T-helper 22 cell (primary cell): ENCODE measurements at regions not wholly inside any gene's neighbourhood (a gene's known extent, or its start where the extent isn't known, plus 50 kb on each side); places are given as distances from the start of the nearest gene placed in this dataset.
A peak's percentile ranks its signal among the peaks of the same experiment; 100 is the strongest.
"Not testable (repeated sequence)": the region's sequence is repeated elsewhere in the genome, so short reads cannot be mapped to it uniquely, and the experiment has no call there.

Experiments used
- DNase-seq: peaks from one replicate; pipeline ENCODE4 v3.0.0-alpha.2; 2020; ENCODE audit warnings: low read depth

DNA sequence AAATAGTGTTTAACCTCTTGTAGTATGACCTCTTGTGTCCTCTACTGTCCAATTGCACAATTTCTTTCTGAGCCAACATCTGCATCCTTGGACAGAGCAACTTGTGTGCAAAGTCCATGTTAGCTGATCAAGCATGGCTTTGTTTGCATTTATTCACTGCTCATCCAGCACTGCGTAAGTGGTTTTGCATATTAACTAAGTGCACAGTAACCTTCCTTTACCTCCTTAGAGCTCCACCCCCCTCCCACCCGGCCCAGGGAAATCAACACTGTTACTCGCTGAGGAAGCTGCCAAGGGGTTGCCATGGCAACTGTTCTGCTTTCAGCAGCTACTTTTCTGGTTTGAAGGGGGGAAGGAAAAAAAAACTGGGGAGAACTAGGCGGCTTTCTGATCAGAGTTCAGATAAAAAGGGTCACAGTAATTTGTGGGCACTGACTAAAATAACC lies 153.5 kb upstream of the KLF12 start:
- DNase-seq, result peak; percentile 88

DNA sequence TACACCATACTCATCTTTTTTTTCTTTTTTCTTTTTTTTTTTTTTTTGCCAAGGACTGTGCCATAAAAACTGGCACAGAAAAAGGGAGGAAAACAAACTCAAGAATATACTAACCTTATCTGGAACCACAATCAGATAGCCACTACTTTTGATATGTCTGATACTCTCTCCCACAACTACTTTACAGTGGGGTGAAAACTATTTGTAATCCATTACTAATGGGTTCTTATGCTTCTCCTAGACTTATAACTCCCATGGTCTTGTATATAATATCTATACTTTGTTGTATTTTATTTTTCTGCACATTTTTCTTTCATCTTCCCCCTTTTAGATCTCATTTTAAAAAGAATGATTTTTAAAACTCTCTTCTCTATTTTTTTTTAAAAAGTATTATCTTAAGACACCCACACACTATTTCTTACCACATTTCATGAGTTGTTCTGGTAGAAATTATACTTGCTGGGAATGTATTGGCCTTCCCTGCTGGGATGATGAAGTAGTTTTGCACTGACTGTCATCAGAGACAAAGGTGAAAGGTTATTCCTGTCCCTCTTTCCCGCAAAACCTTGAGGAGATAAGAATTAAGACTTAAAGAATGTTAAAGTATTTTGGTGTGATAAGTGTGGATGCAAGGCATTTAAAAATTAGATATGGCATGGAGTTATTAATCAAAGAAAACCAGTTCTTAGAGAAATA lies 146.7 kb upstream of the KLF12 start:
- no peak for DNase-seq

DNA sequence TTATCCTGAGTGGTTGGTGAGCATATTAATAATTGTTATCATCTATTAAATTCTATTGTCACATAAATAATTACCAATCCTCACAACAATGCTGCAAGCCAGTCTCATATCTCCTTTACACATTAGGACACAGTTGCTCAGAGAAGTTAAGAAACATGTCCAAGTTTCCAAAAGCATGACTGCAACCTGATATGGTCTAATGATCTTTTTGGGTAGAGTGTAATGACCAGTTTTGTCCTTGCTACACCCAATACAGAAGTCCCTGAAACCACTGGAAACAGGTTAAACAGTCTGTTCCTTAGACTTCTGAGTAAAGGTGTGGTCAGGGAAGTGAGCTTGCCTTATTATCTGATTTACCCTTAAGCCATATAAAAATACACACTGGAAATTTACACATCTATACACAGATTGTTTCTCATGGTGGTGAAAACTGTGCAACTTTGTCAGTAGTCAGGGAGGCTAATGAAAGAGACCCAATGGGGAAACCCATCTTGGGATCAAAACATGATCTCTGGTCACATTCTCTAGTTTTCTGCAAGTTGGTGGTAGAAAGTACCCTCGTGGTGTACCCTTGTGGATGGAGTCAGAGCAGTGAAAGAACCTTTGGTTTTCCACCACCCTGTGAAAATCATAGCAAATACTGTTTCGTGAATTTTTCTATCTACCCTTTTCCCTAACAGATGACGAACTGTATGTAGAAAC lies 146.0 kb upstream of the KLF12 start:
- no peak for DNase-seq

DNA sequence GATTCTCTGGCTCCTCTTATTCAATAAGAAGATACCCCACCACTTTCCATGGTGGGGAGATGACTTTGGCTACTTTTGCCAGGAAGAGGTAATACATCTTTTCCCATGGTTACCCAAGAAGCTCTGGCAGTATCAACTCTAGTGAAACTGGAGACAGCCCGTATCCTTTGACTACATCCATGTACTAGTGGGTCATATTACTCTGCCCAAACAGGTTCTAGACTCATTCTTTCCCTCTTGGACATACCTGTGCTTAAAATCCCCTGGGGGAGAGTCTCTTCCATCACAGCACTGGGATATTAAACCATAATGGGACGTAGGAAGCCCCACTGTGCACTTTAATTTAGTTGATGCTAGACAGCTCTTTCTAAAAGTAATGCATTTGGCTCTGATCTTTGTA lies 144.7 kb upstream of the KLF12 start:
- no peak for DNase-seq

DNA sequence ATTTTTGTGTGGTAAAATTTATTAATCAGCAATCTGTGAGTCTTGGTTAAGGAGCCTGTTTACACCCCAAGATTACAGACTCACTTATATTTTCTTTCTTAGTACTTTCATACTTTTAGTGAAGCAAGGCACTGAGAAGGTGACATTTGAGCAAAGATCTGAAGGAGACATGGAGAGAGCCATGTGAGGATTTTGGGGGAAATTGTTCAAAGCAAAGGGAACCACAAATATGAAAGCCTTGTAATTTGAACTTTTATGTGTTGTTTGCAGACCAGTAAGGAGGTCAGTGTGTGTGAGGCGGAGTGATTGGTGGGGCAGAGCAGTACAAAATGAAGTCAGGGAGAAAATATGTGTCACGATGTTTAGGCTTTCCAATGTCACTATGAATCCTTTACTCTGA lies 140.7 kb upstream of the KLF12 start:
- DNase-seq, result no peak

DNA sequence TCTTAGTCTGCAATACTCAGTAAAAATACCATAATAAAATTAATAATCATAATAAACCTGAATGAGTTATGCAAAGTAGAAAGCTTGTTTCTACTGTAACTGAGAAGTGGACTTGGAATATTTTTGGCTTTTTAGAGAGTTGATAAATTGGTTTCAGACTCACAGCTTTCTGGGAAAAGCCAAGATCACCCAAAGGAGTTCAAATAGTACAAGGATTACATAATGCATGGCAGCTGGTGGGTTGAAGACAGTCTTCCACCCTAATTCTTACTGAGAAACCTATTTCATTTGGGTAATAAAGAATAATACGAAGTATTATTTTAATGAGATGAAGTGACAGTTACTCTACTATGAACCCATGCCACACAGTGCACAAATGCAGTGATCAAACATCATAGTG lies 139.4 kb upstream of the KLF12 start:
- no peak for DNase-seq

DNA sequence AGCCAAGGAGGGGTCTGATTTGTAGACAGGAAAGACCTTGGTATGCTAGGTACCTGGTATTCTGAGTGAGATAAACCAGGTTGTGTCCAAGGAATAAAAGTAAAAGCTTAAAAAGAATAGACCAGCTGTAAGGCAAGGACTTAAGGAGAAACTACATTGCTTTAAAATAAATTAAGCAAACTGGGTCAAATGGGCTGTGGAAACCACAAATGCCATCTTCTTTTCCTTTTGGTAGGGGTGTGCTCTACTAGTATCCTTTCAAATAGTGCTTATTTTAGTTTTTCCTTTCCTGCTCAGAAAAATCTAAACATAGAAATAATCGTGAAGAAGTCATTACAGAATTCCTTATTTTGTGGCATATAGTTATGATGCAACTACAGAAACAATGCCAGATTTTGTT lies 138.6 kb upstream of the KLF12 start:
- no peak for DNase-seq

DNA sequence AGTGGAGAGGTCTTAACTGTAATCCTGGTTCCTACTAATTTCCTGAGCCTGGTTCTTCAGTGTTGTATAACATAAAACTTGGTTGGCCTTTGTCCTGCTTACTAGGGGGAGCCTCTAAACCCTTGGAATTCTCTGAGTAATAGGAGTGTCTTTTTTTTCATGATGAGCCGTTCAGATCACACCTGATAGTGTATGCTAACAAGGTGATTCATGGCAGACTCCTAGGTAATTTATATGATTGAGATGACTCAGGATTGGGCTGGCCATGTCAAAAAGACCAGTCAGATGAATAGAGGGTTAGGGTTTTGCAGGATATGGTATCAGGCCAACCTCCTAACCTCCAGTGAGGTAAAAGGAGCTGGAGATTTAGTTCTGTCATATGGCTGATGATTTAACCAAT lies 135.8 kb upstream of the KLF12 start:
- no peak for DNase-seq

DNA sequence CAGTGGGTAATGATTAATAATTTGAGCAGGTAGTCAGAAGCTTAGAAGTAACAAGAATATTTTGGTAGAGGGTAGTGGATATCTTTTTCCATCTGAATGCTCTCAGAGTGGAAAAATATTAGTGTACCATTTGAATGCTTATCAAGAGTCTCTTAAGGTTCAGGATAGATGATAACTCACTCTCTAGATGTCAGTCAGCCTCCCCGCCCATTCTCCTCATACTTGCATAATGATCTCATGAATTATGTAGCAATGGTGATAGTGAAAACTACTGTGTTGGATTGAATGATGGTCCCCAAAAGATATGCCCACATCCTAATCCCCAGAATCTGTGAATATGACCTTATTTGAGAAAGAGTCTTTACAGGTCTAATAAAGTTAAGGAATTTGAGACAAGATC lies 132.7 kb upstream of the KLF12 start:
- no peak for DNase-seq

DNA sequence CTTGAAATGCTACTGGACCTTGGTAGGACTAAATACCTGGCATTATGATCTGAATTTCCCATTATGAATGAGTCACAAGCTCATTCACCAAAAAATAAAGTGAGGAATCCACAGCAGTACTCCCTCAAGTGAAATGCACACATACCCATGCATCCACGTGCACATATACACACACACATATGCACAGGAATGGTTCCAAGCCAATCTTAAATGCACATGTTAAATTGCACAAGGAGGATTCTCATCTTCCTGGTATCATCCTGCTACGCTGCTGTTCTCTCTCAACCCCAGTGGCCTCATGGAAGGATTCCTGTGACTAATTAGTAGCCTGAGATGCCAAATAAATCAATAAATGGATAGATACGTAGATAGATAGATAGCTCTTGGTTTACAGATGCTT lies 132.1 kb upstream of the KLF12 start:
- DNase-seq, result no peak

DNA sequence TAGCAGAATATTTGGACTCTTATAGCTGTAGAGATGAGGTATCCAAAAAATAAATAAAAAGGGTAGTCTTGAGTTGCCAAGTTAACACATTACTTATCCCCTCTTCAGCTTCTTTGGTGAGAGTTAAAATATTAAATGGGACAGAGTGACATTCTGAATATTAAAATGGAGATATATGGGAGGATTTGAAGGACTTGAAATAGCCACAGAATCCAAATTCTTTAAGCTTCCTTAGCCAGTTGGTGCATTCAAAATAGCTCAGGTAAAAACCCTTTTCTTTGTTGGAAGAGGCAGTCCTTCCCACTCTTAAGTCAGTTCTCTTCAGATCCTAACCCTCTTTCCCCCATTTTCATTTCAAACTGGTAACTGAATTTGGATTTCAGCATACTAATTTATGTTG lies 130.1 kb upstream of the KLF12 start:
- no peak for DNase-seq

DNA sequence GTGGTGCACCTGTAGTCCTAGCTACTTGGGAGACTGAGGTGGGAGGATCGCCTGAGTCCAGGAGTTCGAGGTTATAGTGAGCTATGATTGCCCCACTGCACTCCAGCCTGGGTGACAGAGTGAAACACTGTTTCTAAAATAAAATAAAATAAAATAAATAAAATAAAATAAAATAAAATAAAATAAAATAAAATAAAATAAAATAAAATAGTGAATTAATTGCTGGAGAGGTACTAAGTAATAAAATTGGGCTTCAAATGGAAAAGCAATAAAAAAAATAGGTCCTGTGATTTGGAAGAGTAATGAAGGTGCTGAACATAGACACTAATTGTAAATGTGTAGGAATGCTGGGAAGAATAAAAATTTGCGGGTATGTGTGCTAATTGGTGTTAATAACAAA lies 126.2 kb upstream of the KLF12 start:
- DNase-seq, result not testable (repeated sequence)

DNA sequence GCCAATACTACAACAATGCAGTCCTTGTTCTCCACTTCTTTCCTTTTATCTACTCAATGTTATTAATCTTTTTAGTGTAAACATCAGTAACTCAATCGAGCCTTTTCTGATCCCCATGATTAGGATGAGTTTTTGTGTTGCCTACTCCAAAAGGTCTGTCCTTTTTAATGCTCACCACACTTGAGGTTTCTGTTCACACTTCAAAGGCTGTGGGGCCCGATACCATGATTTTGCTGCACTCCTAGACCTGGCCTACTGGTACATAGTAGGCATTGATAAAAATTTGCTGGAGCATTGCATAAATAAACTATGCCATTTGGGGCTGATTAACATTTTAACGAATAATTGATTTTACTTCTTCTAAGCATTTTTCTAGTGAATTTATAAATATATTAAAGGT lies 125.4 kb upstream of the KLF12 start:
- no peak for DNase-seq

DNA sequence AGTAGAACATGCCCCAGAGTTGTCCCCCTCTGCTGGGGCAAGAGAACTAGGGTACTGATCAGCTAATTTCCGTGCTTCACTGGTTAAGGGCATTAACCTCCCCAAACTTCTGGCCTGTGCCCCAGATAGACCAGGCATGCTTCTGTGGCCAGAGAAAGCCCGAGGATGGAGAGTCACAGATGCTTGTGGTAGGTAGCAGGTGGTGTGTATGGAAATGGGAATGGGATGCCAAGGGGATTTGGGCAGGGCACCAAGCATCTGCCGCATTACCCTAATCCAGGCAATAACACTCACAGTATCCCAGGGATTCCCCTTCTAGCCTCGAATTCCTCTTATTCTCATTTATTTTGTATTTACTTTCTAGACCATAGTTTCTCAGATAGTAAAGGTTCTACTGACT lies 124.8 kb upstream of the KLF12 start:
- DNase-seq, result no peak

DNA sequence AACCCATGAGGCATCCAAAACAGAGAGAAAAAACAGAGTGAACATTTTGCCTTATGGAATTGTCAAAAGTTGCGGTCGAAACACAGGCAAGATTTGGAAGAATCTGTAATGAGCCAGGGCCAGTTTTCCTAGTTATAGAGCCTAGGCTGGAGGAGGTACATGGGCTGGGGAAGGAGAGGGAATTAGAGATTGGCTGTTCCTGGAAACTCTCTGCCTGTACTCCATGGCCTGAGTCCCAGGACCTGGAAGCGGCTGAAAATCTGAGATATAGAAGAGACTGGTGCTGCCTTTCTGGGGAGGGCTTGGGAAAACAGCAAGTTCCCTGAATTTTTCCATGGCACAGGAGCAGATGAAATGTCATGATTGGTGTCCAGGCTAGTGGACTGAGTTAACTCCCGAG lies 122.8 kb upstream of the KLF12 start:
- no peak for DNase-seq

DNA sequence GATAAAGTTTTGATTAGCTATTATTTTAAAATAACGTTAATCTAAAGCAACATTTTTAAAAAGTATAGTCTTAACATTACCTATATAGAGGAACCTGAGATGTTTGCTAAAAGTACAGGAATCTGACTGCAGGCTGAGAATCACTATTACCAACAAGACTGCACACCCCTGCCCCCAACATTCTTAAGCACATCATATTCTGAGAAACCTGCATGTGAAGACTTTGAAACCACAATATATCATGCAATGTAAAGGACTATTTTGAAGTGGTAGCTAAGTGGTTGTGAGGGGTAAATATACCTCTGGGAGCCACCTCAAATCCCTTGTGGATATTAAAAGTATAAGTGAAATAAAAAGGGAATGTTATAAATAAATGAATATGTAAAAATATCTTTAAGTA lies 119.0 kb upstream of the KLF12 start:
- DNase-seq, result no peak

DNA sequence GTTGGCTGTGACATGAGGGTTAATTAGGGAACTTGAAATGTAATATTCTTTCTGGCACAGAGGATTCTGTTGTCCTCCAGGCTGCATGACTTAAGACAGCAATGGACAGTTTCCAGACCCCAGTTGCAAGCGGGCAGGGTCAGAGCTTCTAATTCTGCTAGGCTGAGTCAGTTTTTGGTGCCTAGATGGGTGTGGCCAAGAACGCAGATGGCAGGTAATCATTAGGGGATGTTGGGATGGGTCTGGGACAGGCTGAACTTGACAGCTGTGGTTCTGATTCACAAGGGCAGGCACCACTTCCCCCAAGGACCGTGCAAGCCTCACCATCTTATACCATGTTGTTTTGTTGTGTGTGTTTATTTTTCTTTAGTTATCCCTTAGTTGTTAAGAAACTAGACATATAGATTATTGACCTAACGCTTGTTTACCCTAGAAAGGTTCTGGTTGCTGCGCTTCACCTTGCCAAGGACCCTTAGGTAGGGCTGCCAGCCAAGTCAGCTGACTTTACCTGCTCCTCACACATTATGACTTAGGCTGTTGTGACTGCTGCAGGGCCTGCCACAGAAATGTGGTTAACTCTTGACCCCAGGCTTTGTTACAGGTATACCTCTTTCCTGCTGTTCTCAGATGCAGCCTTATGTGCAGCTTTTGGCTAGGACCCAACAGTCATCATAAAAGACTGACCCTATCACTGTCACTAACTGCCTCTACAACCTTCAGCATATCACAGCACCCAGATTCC lies 117.7 kb upstream of the KLF12 start:
- DNase-seq, result no peak

DNA sequence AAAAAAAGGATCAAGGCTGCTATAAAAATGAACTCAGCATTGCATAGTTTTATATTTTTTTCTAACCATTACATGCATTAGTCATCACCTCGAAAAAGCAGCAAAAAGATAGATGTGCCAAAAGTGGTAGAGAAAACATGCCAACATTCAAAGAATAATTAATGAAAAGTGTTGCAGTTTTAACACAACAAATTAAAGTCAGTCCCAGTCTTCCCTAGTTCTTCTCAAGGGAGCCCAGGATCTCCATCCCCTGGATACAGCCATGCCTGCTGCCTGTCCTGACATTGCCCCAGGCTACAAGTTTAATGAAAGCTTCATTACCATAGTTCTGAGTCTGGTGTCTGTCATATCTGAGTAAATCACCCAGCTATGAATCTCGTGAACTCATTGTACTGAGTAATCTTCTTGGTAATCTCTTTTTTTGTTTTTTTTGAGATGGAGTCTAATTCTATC lies 116.6 kb upstream of the KLF12 start:
- no peak for DNase-seq

DNA sequence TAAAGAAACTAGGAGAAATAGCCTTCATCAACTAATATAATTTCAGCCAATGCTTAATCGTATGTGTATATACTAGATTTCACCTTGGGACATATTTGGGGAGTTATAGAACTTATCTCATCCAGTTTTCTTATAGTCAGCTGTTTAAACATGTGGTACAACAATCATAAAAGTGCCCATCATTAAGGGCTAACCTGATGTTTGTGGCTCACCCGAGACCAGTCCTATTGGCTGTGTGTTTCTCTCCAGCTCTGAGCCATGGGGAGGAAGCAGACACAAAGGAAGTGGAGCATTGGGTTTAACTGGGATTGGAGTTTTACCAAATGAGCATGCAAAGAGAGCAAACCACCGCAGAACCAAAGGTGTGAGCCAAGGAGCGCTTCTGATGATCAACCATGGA lies 114.3 kb upstream of the KLF12 start:
- DNase-seq, result no peak

DNA sequence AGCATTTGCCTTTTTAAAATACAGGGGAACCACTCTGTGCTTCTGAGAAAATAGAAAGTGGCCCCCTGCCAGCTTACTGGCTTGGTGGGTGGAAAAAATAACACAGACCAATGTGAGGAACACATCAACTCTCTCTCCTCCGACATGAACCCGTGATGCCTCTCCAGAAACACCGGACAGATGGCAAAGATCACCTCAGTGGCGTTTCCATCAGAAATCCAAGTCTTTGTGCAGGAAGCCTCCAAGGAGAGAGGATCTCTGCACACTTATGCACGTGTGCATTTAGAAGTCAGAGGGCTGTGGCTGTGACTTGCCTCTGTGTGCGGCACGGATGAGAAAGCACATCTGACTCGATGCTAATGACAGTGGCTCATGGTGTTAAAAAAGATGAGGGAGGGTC lies 112.3 kb upstream of the KLF12 start:
- no peak for DNase-seq

DNA sequence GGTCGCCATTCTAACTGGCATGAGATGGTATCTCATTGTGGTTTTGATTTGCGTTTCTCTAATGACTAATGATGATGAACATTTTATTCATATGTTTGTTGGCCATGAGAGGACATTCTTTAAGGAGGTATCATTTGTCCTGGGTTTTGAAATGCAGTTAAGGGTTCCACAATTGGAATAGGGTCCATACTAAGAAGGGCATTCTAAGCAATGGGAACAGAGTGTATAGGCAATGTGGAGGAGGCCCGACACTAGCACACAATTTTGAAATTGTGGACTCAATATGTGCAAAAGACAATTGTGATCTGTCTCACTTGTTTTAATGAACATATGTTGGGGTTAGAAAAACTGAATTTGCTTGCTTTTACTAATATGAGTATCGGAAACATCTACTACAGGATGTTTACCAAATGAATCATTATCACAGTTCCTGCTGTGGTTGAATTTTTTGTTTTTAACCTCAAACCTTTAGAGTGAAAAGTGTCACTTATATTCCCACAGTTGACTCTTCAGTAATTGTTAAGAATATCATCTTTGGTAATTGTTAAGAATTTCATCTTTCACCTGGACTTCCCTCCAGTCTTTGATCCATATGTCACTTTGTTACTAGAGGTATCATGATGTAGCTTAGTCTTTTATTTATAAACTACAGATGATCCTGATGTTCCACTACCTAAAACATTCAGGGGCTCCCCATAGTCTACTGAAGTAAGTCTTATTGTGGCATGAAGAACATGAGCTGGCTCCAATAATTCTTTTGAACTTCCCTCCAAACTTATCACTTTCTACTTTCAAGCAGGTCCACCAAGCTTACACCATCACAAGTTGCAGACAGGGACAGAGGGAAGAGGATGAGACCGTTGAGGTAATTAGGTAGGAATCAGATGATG lies 109.7 kb upstream of the KLF12 start:
- DNase-seq, result no peak

DNA sequence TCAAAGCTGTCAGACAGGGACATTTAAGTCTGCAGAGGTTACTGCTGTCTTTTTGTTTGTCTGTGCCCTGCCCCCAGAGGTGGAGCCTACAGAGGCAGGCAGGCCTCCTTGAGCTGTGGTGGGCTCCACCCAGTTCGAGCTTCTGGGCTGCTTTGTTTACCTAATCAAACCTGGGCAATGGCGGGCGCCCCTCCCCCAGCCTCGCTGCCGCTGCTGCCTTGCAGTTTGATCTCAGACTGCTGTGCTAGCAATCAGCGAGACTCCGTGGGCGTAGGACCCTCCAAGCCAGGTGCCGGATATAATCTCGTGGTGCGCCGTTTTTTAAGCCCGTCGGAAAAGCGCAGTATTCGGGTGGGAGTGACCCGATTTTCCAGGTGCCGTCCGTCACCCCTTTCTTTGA lies 107.1 kb upstream of the KLF12 start:
- not testable (repeated sequence) for DNase-seq
